Suprapubic skin (tissue), 3 donors: ENCODE measurements at regions not wholly inside any gene's neighbourhood (a gene's known extent, or its start where the extent isn't known, plus 50 kb on each side); places are given as distances from the start of the nearest gene placed in this dataset.

ENCODE experiments used
- POLR2AphosphoS5 ChIP-seq, 3 donors: sonication (generic); formaldehyde crosslinking; IDR thresholded peaks; one replicate each; pipeline ENCODE4 v1.6.1; 2017; ENCODE audit warnings: antibody characterized with exemption in 3 of 3
- TF ChIP-seq, protein P1 (sequence below), 2 donors: fragments of 200-600 bp in 1 of 2; fragments of 450-650 bp in 1 of 2; sonication (generic) in 1 of 2; IDR thresholded peaks; one replicate each; pipeline ENCODE4 v1.5.1; 2016 to 2019; ENCODE audit warnings: antibody characterized with exemption in 2 of 2, mild to moderate bottlenecking in 1 of 2, moderate library complexity in 1 of 2

DNA sequence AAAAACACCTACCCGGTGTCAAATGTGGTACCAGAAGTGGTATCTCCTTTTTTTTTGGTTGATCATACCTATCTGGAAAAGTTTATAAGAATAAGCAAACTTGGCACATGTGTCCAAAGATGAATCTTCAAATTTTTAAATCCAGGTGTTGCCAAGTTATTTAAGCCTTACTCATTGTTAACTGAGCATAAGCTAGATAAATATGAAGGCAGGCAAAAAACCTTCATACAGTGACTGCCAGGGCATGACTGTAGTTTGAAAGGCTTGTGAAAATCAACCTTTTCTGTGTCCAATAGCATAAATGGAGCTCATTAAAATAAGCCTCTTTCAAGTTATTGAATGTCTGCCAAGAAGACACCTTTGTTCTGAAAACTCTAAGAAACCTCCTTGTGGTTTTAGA lies 699.2 kb downstream of the DOK5 start:
- TF ChIP-seq, protein P1, sequence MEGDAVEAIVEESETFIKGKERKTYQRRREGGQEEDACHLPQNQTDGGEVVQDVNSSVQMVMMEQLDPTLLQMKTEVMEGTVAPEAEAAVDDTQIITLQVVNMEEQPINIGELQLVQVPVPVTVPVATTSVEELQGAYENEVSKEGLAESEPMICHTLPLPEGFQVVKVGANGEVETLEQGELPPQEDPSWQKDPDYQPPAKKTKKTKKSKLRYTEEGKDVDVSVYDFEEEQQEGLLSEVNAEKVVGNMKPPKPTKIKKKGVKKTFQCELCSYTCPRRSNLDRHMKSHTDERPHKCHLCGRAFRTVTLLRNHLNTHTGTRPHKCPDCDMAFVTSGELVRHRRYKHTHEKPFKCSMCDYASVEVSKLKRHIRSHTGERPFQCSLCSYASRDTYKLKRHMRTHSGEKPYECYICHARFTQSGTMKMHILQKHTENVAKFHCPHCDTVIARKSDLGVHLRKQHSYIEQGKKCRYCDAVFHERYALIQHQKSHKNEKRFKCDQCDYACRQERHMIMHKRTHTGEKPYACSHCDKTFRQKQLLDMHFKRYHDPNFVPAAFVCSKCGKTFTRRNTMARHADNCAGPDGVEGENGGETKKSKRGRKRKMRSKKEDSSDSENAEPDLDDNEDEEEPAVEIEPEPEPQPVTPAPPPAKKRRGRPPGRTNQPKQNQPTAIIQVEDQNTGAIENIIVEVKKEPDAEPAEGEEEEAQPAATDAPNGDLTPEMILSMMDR (IDR thresholded peaks at IDR 0.05), result no peak
- TF ChIP-seq POLR2AphosphoS5 (IDR thresholded peaks at IDR 0.05), result no peak
